GM19324 (cell line): ENCODE measurements at regions not wholly inside any gene's neighbourhood (a gene's known extent, or its start where the extent isn't known, plus 50 kb on each side); places are given as distances from the start of the nearest gene placed in this dataset.

ENCODE experiments used
- ATAC-seq: cut with Tn5 transposase; IDR thresholded peaks from one replicate; pipeline ENCODE4 v1.9.1; 2021; ENCODE audit warnings: mild to moderate bottlenecking, moderate library complexity; ENCODE audit not compliant: unreplicated experiment, low FRiP score

DNA sequence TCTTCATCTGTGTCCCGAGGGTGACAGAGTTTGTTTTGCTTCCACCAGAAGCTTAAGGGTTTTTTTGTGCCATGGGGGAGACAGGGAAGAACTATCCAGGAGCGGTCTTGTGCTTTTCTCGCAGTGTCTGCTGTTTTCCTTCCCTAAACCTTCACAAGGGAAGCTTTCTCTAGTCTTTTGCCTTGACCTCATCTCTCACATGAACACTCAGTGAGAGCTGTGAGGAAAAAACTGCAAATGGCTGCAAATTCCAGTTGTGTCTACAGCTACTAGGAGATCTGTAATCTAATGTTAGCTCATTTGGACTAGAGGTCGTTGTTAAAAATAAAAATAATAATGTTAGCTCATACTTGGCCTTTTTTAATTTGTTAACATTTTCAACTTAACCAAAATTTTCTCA, 264.7 kb upstream of the SESN3 start:
- ATAC-seq = no peak

DNA sequence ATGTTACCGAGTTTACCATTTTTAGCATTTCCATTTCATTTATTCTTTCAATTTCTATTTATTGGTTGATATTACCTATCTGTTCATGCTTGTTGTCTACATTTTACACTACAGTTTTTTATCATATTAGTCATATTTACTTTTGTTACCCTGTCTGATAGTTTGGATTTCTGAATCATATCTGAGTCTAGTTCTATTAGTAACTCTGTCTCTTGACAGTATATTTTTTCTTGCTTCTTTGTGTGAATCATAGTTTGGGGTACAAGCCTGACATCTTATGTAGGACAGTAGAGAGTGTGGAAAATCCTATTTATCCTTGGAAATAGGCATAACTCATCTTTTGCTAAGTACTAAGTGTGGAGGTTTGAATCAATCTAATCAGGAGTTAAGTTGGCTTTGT, 263.9 kb upstream of the SESN3 start:
- ATAC-seq = no peak

DNA sequence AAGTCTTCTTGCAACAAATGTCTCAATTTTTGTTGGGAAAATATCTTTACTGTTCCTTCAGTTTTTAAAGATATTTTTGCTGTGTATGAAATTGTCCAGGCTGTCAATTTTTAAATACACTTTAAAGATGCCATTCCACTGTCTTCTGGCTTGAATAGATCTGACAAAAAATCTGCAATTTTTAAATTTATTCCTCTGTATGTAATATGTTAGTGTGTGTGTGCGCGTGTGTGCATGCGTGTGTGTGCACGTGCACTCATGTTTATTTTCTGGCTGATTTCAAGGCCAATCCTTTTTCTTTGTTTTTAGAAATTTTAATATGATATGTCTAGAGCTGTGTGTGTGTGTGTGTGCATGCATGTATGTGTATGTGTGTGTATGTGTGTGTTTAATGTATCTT, 263.2 kb upstream of the SESN3 start:
- ATAC-seq = no peak

DNA sequence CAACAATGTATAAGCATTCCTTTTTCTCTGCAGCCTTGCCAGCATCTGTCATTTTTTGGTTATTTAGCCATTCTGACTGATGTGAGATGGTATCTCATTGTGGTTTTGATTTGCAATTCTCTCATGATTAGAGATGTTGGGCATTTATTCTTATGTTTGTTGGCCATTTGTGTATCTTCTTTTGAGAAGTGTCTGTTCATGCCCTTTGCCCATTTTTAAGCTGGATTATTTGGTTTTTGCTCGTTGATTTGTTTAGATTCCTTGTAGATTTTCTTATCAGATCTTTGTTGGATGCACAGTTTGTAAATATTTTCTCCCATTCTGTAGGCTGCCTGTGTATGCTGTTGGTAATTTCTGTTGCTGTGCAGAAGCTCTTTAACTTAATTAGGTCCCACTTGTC, 259.6 kb upstream of the SESN3 start:
- ATAC-seq = no peak

DNA sequence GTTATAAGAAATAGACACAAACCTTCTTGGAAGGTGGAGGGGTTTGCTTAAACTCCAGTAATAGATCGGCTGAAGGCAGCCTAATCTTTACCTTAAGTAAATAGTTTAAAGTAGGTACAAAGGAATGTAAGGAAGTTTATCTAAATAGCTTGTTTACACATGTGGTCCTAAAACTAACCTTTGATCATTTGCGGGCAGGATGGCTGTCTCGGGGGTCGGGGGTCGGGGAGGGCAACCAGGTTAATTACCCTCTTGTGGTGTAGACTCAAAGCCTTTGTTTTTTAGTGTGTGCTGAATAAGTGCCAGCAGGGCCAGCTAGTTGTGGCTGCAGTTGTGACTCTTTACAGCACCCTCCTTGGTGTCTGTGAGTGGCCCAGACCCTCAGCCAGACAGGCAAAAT, 256.9 kb upstream of the SESN3 start:
- no peak for ATAC-seq

DNA sequence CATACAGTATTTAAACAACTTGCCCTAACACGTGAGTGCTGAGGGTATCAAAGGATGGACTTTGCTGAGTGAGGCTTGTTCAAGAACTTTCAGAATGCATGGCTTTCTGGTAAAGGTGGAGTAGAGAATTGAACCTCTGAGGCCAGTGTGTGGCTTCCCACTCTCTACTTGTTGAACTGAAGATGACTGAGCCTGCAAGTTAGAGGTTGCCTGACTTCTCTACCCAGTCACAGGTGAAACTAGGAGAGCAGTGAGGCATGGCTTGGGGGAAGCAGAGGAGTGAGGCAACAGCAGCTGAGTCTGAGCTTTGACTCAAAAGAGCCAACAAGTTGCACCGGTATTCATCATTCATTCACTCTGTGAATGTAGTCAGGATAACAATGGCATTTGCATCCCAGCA, 256.4 kb upstream of the SESN3 start:
- ATAC-seq = peak; percentile 99

DNA sequence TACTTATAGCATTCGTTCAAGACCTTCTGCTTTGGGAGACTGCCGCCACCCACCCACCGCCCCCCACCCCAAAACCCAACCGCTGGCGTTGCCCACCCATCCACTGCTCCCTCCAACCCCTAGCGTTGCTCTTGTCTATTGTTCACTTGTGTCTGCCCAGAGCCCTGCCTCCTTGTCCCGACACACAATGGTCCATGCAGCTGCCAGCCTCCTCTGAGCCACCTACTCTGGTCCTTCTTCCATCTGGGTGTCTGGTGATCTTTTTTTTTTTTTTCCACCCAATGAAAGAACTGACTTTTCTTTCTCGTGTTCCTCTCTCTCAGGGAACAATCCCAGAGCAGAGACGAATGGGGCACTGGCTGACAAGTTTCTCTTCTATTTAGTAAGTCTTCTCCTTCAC, 256.0 kb upstream of the SESN3 start:
- ATAC-seq = no peak

DNA sequence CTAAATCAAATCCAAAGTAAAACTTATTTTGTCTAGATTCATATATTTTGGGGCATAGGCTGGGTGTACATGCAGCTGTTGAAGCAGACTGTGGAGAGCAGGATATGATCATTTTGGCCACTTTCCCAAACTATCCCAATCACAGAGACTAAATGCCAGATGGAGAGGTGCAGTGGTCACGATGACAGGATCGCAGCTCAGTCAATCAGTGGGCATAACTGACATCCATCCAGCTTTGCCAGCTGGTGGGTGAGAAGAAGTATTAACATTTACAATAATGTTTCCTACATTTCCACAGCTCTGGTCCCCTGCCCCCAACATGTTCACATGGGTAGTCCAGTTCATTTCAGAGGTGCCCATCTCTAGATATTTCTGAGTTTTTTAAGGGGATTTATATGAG, 255.5 kb upstream of the SESN3 start:
- no peak for ATAC-seq

DNA sequence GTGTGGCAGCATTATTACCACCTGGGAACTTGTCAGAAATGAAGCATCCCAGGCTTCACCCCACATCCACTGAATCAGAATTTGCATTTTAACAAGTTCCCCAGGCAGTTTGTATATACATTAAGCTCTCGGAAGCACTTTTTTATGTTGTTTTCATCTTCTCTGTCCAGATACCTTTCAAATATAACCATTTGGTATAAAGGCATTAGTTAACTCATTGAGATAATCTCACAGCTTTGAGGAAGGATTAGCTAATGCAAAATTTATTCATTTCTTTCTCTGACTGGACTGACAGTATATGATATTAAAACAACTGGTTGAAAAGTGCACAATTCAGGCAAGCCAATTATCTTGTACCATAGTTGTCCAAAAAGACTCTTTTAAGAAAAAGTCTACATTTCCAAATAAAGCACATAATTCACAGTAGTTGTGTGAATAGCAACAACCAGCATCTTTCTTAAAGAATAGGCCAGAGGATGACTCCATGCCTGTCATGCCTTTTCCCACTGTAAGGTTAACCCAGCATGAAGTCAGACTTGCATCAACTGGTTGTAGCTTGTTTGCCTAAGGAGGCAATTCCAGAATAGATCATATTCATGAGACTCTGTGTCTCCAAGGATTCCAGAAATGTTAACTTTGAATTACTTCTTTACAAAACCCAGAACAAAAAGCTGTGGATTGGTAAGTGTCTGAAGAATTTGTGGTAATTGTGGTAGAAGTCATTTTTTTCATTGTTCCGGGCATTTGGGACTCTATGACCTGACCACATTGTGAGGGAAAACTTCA, 254.3 kb upstream of the SESN3 start:
- no peak for ATAC-seq

DNA sequence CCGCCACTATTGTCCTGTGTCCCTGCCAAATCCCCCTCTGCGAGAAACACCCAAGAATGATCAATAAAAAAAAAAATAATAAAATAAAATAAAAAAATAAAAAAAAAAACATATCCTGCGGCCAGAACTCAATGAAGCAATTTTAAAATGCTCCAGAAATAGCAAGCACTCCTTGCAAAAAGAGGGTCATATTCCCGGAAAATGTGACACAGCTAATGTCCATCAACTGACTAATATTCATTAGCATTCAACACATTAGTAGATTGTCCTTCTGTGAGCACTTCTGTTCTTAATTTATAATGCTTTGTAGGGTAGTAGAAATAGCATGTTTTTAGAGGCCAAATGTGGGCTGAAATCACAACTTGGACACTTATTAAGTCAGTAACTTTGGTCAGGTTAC, 252.3 kb upstream of the SESN3 start:
- no peak for ATAC-seq

DNA sequence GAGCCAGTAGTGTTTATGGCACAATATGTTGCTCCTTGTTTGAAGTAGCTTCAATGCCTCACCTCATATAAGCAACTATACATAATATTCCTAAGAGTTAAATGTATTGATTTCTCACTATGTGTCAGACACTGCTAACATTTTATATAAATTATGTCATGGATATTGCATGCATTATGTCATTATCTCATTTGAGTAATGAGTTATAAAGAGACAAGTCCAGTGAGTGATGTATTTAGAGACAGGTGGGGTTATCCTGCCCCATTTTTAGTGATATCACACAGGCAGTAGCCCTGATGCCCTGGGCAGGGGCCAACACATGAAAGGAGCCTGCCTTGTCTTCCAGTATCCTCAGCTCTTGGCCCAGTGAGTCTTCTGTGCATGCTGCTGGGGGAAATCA, 247.0 kb upstream of the SESN3 start:
- ATAC-seq = no peak

DNA sequence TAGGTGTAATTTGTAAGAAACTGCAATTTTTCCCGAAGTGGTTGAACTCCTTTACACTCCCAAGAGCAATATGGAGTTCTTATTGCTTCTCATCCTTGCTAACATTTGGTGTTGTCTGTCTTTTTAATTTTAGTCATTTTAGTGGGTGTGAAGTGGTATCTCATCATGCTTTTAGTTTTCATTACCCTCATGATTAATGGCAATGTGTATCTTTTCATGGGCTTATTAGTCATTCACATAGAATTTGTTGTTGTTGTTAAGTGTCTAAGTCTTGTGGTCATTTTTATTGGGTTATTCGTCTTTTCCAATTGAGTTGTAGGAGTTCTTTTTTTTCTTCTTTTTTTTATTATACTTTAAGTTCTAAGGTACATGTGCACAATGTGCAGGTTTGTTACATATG, 238.3 kb upstream of the SESN3 start:
- no peak for ATAC-seq

DNA sequence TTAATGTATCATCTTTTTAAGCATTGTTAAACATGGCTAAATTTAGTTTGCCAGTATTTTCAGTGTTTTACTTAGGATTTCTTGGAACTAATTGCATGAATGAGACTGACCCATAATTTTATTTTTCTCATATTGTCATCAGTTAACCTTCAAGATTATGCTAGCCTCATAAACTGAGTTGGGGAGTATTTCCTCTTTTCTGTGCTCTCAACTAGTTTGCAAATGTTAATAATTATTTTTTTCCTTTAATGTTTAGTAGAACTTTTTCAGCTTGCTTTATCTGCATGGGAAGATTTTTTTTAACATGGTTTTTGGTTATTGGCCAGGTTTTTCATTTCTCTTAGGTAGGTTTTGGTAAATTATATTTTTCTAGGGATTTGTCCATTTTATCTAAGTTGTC, 235.4 kb upstream of the SESN3 start:
- ATAC-seq = no peak

DNA sequence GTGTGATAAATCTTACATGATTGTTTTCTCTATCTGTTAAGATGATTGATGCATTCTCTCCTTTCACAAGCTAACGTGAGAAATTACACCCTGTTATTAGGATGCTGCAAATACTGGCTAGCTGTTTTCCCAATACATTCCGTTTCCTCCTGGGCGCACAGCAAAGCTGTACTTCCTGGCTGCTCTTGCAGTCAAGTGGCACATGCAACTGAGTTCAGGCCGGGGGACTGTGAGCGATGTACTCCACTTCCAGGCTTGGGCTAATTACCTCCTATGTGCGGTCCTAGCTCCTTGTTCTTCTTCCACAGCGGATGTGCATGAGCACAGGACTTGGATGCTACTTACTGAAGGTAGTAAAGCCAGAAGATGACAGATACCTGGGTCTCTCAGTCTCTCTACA, 234.9 kb upstream of the SESN3 start:
- ATAC-seq = no peak

DNA sequence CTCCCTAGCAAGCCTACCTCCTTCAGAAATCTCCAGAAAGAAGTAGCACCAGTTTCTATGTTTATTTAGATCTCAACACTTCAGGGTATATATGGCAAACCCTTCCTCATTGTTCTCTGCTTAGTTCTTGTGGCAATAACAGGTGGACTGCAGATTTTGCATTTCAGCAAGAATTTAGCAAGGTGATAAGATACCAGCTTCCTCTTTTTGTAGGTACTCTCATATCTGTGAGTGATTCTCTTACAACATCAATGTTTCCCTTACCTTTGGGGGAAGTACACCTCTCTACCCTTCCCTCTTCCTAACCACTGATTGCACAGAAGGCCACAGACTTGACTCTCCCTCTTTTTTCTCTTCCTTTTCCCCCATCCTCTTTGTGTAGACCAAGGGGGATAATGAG, 230.9 kb upstream of the SESN3 start:
- peak; percentile 49 for ATAC-seq

DNA sequence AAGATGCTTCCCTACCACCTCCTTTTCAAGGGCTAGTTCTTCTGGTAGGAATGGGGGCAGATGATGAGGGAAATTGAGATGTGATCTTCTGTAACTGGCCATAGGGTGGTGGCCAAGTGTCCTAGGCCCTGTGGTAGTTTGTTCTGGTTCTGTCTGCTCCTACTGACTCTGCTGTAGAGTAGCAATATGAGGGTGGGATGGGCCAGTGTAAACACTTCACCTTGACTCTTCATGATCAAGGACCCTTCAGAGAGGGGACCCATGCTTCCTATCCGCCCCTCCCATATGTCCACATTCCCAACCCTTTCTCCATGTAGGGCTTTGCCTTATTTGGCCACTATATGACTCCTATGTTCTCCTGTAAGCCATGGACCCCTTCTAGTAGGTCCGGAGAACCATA, 230.3 kb upstream of the SESN3 start:
- no peak for ATAC-seq

DNA sequence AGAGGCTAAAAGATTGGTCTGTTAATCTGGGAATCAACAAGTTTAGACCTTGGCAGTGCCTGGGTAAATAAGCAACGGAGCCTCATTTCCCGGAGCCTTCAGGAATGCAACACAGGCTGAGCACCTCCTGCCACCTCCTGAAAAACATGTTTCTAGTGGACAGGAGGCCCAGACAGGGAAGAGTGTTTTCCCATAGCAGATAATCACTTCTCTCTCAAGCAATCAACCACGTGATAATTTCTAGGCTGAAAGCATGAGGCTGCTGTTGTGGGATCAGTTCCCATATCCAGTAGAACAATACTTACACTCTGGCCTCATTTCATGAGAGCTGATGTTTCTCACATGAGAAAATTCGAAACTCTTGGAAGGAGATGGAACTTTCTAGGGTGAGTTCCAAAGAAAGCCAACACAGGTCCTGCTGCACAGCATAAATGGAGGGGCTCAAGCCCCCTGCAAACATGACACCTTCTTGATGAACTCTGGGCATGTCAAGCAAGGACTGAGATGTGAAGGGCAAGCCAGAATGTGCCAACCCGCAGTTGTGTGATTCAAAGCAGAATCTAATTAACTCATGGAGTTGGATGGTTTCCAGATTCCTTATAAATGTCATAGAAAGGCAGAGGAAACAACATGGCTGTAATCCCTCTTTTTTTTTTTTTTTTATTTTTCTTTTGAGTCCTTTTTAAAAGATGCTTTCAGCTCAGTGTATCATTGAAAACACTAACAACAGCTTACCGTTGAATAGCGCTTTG, 228.5 kb upstream of the SESN3 start:
- ATAC-seq = no peak

DNA sequence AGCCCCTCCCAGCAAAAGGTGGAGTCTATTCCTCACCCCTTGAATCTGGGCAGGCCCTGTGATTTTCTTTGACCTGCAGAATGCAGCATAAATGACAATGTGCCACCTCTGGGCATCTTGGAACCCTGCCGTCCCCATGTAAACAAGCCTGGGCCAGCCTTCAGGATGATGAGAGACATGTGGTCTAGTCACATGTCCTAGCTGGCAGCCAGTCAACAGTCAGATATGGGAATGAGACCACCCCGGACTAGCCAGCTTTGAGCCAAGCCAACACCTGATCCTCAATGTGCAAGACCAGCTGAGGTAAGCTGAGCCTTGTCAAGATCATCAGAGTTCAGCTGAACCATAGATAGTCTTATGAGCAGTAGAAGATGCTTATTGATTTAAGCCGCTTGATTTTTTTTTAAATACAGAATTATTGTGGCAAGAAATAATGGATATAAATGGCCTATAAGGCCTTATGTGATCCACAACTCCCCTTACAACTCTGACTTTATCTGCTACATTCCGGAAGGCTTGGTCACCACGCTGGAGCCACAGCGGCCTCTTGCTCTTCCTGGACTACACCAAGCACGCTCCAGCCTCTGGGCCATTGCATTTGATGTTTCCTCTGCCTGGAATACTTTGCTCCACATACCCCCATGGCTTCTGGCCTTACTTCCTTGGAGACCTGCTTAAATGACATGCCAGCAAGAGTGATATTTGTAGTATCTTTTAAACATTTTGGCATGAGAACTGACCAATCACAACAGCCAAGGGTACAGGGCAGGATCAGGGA, 225.9 kb upstream of the SESN3 start:
- no peak for ATAC-seq

DNA sequence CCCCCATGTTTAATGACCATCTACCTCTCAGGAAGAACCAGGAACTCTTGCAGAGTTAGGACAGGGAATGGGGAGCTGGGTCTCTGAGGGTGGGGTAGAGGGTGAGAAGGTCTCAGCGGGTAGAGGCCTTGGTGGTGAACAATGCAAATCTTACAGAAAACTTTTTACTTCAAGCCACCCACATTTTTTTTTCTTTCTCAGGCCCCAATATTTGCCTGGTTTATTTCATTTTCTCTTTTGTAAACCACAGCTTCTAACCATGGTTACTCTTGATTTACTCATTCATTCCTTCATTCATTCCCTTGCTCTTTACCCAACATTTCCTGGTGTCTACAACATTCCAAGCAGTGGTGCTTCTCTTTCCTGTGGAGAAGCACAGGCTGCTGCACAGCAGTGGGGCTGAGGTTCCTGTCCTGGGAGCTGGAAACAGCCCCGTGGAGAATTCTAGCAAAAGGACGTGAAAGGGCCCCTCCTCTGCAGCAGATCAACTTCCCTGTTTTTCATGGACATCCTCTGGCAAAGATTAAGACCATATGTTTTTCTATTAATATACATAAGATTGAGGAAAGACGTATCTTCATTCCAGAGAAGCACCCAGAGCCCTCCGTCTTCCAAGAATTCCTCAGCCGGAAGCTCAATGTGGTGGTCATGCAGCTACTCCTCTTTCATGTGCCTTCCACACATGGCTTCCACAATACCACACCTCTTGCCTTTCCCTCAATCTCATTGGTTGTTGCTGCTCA, 224.4 kb upstream of the SESN3 start:
- peak; percentile 84 for ATAC-seq

DNA sequence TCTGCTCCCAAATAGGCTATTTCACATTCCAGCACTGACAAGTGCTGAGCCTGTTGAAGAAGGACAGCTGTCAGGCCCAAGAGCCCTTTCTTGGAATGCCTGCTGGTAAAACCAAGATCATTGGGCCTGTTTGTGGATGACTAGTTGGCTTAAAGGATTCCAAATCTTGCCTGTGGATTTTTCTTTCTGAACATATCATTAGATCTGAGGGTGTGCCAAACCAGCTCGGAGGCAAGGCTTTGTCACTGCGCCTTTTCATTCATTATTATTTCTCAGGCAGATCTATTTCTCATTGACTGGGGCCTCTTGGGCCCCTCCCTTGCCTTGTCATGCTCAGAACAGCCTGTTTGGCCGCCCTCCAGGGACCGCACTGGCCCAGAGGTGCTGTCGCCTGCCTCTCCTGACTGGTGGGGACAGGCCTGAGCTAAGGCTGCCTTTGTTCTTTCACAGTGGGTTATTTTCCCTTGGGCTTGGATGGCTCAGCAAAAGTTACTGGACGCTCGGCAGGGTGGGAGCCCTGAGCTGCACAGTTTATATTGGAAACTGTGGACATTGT, 222.7 kb upstream of the SESN3 start:
- no peak for ATAC-seq
